OCI-LY7 (cell line): ENCODE measurements at regions not wholly inside any gene's neighbourhood (a gene's known extent, or its start where the extent isn't known, plus 50 kb on each side); places are given as distances from the start of the nearest gene placed in this dataset.

Experiments used
- EZH2phosphoT487 ChIP-seq: fragments of 200-600 bp; sonication (generic); IDR thresholded peaks from 2 replicates; pipeline ENCODE4 v1.6.1; 2018; ENCODE audit warnings: low read depth, borderline replicate concordance, mild to moderate bottlenecking, mixed run types, antibody characterized with exemption, low read length, moderate library complexity, mixed read lengths
- TF ChIP-seq, protein P1 (sequence below): fragments of 200-600 bp; sonication (generic); conservative IDR thresholded peaks from 2 replicates; pipeline ENCODE4 v1.5.1; 2014; ENCODE audit warnings: mild to moderate bottlenecking, antibody characterized with exemption, low read length, moderate library complexity, mixed read lengths

DNA sequence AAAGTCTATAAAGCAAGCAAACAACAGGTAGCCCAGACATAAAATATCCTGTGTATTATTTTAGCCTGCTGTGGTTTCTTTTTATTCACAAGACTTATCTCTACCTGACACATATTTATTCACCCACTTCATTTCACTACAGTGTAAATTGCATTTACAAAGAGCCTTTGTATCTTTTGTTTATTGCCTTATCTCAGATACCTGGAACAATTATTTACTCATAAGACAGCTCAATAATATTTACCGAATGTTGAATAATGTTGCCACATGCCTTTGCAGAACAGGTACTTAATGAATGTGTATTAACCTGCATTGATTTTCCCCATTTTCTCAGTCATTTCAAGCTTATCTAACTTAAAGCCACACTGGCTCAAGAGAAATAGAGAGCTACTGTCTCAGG, 603.6 kb downstream of the FBXO15 start:
- no peak for TF ChIP-seq EZH2phosphoT487
- TF ChIP-seq, protein P1, sequence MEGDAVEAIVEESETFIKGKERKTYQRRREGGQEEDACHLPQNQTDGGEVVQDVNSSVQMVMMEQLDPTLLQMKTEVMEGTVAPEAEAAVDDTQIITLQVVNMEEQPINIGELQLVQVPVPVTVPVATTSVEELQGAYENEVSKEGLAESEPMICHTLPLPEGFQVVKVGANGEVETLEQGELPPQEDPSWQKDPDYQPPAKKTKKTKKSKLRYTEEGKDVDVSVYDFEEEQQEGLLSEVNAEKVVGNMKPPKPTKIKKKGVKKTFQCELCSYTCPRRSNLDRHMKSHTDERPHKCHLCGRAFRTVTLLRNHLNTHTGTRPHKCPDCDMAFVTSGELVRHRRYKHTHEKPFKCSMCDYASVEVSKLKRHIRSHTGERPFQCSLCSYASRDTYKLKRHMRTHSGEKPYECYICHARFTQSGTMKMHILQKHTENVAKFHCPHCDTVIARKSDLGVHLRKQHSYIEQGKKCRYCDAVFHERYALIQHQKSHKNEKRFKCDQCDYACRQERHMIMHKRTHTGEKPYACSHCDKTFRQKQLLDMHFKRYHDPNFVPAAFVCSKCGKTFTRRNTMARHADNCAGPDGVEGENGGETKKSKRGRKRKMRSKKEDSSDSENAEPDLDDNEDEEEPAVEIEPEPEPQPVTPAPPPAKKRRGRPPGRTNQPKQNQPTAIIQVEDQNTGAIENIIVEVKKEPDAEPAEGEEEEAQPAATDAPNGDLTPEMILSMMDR = no peak
